ENCODE measurements at regions not wholly inside any gene's neighbourhood (a gene's known extent, or its start where the extent isn't known, plus 50 kb on each side); places are given as distances from the start of the nearest gene placed in this dataset.

- no peak for TF ChIP-seq CTCF (conservative IDR thresholded peaks at IDR 0.05; ENCODE audit: low read depth, low read length)
- no peak for TF ChIP-seq EZH2 (IDR thresholded peaks at IDR 0.05; ENCODE audit: borderline replicate concordance, low read depth, low read length, poor library complexity, severe bottlenecking)
Observed at GRCh38 chr10:130424418-130424817, 288.2 kb downstream of the GLRX3 start.

Data from A673 (cell line).